Islet of Langerhans (tissue), 1 donor: ENCODE measurements at regions not wholly inside any gene's neighbourhood (a gene's known extent, or its start where the extent isn't known, plus 50 kb on each side); places are given as distances from the start of the nearest gene placed in this dataset.

Experiments
- FAIRE-seq: peaks from one replicate; lab custom pipeline; 2011; peaks lifted over from hg19 to GRCh38; lab: Jason Lieb, UNC

- FAIRE-seq: no peak
These were observed 165.5 kb upstream of the OPRM1 start for GRCh38 chr6:153873541-153873940.

- FAIRE-seq: no peak
These were observed 166.1 kb upstream of the OPRM1 start for GRCh38 chr6:153872946-153873345.

GRCh38 chr6:153862927-153863326 lies 176.1 kb upstream of the OPRM1 start:
- no peak for FAIRE-seq

- no peak for FAIRE-seq
These were observed 176.9 kb upstream of the OPRM1 start for GRCh38 chr6:153862139-153862538.

GRCh38 chr6:153858529-153858928 lies 180.5 kb upstream of the OPRM1 start:
- FAIRE-seq: no peak

GRCh38 chr6:153856929-153857376 lies 182.1 kb upstream of the OPRM1 start:
- no peak for FAIRE-seq

GRCh38 chr6:153852481-153852880 lies 186.6 kb upstream of the OPRM1 start:
- no peak for FAIRE-seq

- peak; percentile 66 for FAIRE-seq
These were observed 187.0 kb upstream of the OPRM1 start for GRCh38 chr6:153852034-153852433.

- FAIRE-seq: no peak
These were observed 189.8 kb upstream of the OPRM1 start for GRCh38 chr6:153849072-153849779.

- no peak for FAIRE-seq
These were observed 195.6 kb upstream of the OPRM1 start for GRCh38 chr6:153843420-153843819.

- no peak for FAIRE-seq
These were observed 196.5 kb upstream of the OPRM1 start for GRCh38 chr6:153842491-153842890.

- no peak for FAIRE-seq
These were observed 198.8 kb upstream of the OPRM1 start for GRCh38 chr6:153840039-153840850.

GRCh38 chr6:153832543-153832942 lies 206.5 kb upstream of the OPRM1 start:
- no peak for FAIRE-seq

- no peak for FAIRE-seq
These were observed 207.5 kb upstream of the OPRM1 start for GRCh38 chr6:153831350-153832078.

- FAIRE-seq: no peak
These were observed 221.9 kb upstream of the OPRM1 start for GRCh38 chr6:153817173-153817572.

- FAIRE-seq: no peak
These were observed 222.7 kb upstream of the OPRM1 start for GRCh38 chr6:153816366-153816765.

- FAIRE-seq: no peak
These were observed 224.9 kb upstream of the OPRM1 start for GRCh38 chr6:153814136-153814535.

GRCh38 chr6:153804755-153805330 lies 234.2 kb upstream of the OPRM1 start:
- no peak for FAIRE-seq

- no peak for FAIRE-seq
These were observed 237.1 kb upstream of the OPRM1 start for GRCh38 chr6:153801917-153802316.

GRCh38 chr6:153800580-153801188 lies 238.4 kb upstream of the OPRM1 start:
- no peak for FAIRE-seq

GRCh38 chr6:153790876-153791473 lies 248.1 kb upstream of the OPRM1 start:
- no peak for FAIRE-seq

GRCh38 chr6:153790048-153790447 lies 249.0 kb upstream of the OPRM1 start:
- FAIRE-seq: no peak
